Frontal cortex (tissue), 3 donors: ENCODE measurements at regions not wholly inside any gene's neighbourhood (a gene's known extent, or its start where the extent isn't known, plus 50 kb on each side); places are given as distances from the start of the nearest gene placed in this dataset.

Experiments used
- DNase-seq, 2 donors: peaks; one replicate each; pipeline ENCODE4 v3.0.0; 2012; ENCODE audit warnings: low spot score in 2 of 2
- FAIRE-seq: peaks from 2 replicates; lab custom pipeline; 2012; peaks lifted over from hg19 to GRCh38; lab: Jason Lieb, UNC
- donor health status: control.
- donor health status: control.
- donor health status: control.

DNA sequence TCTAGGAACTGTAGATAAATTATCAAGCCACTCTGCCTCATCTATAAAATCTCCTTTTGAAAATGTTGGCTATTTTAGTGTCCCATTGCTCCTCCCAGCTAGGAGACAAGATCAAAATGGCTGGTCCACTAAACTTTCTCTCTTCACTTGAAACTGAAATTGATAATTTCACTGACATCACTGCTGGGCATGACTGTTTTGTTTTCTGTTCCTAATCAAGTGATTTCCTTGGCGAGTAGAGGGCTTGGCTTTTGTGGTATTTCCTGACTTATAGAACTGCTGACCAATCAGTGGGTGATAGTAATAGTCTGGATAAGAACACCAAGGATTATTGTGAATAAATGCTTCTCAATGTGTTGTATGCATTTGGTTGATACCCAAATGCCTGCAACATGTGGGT, 2152.9 kb downstream of the ARAP2 start:
- FAIRE-seq (no peak), DNase-seq (no peak)

DNA sequence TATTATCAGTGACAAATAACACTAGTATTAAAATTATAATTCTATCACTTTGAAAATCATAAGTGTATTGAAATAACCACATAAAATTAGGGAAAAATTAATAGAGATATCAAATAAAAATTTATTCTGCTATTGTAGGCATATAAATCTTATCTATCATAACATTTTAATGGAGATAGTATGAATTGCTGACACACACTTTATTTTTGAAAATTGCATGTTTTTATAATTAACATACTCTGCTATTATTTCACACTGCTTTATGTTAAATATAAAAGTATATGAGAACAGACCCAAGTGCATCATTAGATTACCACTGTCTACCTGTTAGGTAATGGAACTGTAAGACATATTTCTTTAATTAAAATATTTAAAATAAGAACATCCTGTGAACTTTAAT, 2150.2 kb downstream of the ARAP2 start:
- DNase-seq (no peak), FAIRE-seq (no peak)

DNA sequence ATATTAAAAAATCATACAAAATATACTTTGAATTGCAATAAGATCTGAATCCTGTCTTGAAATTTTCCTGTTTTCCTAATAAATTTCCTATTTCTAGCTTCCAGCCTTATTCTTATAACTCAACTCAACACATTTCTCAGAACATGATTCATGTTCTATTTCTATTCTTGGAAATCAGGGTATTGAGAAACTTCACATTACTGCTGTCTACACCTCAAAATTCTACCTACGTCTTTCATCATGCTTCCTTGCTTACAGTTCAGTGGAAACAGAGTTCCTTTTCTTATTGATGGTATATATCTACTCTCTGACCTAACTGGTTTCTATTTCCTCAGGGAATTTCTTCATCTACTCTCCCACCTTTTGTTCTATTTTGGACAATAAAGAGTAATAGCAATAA, 2139.0 kb downstream of the ARAP2 start:
- FAIRE-seq (no peak), DNase-seq (no peak)

DNA sequence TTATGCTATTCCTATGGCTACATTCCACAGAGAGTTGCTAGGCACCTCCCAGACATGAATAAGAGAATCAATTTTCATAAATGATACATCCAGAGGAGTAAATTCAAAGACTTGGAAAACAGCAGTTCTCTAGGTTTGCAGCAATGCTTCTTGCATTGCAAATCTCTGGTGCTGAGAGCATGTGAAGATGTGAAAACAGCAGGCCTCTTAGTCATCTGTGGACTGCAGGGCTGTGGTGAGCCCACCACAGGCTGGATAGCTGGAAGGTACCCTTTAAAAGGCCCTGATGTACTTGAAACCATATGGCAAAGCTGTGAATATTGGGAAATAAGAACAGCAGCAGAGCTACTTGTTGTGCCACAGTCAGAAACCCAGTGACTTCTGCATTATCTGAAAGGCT, 2135.9 kb downstream of the ARAP2 start:
- FAIRE-seq, result no peak
- no peak for DNase-seq

DNA sequence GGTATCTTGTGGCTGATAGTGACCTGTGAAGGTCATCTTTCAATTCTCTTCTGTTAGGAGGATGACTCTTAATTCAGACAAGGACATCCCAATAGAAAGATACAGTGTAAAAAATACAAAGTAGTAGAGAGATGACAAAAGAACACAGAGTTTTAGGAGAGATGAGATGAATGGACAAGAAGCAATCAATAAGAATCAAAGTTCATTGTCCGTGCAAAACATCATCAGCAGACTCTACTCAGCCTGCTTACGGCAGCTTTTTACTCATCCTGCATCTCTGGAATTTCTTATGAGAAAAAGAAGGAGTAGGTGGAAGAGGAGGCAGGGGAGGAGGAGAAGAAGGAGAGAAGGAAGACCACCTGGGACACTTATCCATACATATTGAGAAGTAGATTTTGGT, 2131.7 kb downstream of the ARAP2 start:
- DNase-seq (no peak), FAIRE-seq (no peak)

DNA sequence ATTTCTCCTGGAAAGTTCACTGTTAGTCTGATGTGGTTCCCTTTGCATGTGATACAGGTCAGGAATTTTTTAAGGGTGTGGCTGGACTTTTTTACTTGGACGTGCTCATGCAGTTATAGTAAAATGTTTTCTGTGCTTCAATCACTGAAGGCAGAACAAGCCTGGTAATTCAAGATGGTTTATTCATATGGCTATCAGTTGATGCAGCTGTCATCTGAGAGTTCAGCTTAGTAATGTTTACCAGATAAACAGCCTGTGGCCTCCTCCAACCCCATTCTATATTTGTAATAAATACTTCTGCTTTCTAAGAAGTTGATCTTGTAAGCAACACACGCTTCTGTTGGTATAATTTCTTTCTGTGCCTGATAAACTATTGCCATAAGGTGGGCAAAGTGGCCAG, 2105.9 kb downstream of the ARAP2 start:
- no peak for FAIRE-seq
- DNase-seq, result no peak

DNA sequence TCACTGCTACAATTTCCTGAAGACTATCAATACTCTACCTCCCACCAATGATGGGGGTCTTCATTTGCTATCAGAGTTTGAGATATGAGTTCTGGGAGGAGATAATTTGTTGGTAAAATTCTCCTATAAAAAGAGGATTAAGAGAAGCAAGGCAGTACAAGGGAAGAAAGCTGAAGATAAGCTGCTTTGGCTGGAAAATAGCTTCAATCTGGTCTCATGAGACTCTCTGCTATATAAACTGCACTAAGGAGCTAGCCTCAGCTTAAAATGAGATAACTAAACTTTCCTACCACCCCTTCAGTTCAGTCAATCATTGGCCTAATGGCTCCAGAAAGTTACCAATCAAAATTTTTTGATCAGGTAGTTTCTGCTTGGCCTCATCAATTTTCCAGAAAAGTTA, 2105.0 kb downstream of the ARAP2 start:
- FAIRE-seq, result no peak

DNA sequence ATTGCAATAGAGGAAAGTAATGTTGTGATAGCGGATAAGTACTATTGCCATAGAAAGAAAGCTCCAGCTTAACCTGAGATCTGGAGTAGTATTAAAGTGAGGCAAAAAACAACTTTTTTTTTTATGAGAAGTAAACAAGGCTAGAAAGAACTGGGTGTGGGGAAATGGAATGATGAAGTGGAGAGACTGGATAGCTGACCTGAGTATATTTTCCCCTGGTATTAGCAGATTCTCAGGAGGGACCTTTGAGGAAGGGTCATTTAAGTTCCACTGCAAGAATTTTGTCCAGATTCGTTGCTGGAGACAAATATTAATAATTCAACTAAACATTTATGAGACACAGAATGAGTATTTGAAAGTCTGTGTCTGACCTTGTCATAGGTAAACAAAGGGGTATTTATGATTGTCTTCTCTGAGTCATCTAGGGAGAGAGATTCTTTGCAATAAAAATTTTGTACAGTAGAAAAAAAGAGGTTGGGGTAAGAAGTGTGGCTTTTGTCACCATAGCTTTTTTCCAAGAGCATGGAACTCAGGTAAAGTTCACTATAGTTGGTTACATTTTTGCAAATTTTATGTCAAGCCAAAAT, 2095.9 kb downstream of the ARAP2 start:
- FAIRE-seq (no peak), DNase-seq (no peak)

More for the DNA sequence above, 2105.0 kb downstream of the ARAP2 start:
- no peak for DNase-seq

DNA sequence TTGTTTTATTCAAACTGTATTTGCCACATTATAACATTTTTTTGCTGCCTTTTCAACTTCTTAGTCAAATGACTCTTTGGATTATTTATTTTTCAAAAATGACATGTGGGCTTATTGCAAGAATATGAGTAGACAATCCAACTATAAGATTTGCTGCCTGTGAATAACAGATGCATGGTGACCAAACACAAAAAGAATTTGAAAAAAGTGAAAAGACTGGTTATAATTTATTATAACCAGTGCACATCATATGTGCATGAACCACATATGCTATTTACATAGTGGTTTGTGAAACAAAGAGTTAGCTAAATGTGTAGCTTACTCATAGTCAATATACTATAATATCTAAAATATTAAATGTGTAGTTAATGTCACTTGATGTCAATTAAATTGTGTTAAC, 2086.8 kb downstream of the ARAP2 start:
- no peak for FAIRE-seq
- no peak for DNase-seq

DNA sequence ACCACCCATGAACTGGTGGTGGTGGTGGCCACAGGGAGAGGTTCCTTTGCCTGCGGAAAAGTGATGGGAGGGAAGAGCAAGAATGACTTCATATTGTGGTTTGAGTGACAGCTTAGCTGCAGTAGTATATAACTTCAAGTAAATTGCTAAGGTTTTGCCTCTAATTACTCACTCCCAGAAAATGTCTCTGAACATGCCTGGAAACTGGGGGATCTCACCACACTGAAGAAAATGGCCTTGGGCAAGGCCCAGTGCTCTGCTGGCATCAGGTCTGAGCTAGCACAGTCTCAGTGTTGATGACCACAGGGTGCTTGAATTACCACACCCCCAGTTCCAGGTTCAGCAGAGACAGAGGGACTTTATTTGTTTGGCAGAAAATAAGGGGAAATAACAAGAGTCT, 2085.4 kb downstream of the ARAP2 start:
- FAIRE-seq, result no peak
- no peak for DNase-seq

DNA sequence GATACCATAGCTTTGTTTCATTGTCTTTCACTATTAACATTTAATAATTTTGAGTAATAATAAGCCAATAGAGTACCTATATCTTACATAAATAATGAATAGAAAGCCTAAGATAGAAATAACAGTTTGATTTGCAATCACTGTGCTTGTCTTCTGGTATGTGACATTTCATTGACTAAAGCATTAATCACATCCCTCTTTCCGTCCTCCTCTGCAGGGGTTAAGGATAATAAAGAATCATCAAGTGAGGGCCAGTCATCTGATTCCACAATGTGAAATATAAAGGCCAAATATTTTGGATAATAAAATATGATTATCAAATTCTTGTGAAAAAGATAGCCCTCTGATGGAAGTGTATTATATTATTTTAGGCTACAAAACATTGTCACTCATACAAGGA, 2073.4 kb downstream of the ARAP2 start:
- FAIRE-seq, result no peak
- DNase-seq, result no peak

DNA sequence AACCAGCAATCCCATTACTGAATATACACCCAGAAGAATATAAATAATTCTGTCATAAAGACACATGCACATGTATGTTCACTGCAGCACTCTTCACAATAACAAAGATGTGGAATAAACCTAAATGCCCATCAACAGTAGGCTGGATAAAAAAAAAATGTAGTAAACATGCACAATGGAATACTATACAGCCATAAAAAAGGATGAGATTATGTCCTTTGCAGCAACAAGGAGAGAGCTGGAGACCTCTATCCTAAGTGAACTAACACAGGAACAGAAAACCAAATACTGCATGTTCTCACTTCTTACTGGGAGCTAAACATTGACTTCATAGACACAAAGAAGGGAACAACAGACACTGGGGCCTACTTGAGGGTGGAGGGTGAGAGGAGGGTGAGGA, 2067.7 kb downstream of the ARAP2 start:
- DNase-seq, result no peak
- FAIRE-seq, result no peak

DNA sequence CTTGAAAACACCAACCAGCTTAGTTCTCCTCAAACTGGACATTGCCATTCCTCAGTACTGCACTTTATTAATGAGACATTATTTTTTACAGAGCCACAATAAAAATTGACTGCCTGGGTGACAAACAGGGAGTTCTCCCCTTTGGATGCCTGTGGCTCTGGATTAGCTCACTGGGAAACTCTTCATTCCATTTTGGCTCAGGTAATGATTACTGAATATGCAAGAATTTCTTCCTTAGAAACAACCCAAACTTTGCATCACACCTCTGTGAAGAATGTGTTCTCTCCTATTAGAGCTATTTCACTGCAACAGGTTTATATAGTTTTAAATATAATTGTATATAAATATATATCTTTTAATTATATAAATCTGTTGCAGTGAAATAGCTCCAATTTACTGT, 2065.8 kb downstream of the ARAP2 start:
- FAIRE-seq (no peak), DNase-seq (no peak)

DNA sequence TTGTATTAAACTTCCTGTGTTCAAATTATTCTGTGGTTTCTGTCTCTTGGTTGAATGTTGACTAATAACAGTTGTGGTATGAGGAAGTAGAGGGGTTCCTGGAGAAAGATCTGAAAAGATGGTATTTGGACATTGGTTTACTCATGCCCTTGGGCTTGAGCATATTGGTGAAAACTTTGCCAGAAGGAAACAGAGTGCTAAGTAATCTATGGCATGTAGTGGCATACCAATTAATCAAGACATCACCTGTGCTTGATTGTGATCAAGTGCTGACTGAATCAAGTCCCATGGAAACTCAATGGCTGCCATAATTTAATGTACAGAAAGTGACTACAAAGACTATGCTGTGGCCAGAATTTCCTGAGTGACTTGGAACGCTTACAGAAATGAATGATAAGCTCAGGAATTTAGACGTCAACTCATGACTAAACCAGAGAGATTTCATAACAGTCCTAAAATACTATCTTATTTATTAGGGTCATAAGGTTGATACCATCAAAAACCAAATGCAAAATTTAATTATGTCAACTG, 2062.9 kb downstream of the ARAP2 start:
- FAIRE-seq, result no peak
- no peak for DNase-seq

DNA sequence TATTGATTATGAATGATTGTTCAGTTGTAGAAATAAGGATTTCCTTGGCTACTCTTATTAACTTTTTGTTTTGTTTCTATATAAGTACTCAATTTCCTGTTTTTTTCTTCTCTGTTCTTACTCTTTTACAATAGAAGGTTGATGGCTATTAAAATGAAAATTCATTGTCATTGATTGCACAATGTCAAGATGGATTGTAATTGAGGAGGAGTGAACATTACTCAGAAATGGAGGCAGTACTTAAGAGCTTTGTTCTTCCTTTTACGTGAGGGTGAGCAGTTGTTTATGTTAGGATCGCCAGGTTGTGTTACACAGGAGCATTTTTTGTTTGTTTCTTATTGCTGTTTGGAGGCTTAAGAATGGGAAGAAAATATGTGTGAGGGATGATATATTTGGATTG, 2062.4 kb downstream of the ARAP2 start:
- no peak for FAIRE-seq

DNA sequence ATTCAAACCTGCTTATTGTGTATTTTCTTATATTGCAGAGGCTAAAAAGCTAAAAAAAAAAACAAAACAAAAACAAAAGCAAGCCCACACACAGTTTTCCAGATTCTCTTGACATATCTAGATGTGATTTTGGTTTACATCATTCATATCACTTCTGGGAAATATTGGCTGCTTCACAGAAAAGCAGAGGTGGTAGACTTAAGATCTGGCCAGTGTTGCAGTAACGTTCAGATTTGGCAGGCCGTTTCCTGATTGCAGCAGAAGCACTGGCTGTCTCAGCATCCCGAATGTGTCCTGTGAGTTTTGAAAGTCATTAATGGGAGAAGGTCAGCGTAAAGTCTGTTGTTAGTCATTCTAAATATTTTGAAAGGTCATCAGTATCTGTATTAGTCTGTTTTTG, 2062.0 kb downstream of the ARAP2 start:
- DNase-seq (no peak), FAIRE-seq (no peak)

More for the DNA sequence above, 2062.4 kb downstream of the ARAP2 start:
- DNase-seq, result no peak

DNA sequence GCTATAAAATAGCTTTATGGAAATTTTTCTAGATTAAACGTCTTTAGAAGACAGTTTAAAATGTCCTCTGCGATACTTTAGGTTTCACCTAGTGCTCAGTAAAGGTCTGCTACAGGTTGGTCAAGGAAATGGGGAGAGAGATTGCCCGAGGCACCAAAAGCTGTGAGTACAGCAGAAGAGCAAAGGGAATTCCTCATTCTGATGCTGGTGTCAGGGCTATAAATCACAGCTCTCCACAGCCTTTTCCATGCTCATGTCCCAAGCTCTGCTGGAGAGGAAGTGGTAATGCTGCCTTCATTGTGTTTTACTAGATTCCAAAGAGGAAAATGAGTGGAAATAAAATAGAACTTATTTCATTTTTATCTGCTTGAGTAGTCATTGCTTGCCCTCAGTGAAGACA, 2060.4 kb downstream of the ARAP2 start:
- no peak for FAIRE-seq
- no peak for DNase-seq

DNA sequence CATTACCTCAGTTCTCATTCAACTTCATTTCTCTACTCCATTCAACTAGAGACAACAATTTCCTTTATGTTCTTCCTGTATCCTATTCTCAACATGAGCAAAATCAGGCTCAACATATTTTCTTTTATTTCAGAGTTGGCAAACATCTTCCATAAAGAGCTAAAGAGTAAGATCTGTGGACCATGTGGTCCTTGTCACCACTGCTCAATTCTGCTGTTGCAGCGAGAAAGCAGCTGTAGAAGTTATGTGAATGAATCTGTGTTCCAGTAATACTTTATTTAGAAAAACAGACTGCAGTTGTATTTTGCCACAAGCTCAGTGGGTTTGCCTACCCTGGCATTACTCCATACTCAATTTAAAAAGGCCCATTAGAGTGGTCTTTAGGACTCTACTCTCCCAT, 2057.3 kb downstream of the ARAP2 start:
- DNase-seq, result no peak
- FAIRE-seq, result no peak

DNA sequence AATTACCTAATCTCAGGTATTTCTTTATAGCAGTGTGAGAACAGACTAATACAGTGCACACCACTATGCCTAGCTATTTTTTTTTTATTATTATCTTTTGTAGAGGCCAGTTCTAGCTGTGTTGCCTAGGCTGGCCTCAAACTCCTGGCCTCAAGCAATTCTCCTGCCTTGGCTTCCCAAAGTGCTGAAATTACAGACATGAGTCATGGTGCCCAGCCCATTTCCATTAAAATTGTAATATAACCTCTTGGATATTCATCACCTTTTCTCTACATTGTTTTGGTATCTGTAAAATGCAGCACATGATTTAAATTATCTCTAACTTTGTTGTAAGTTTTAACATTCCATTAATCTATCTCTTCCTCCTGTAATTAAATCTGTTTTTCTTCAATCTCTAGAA, 2052.9 kb downstream of the ARAP2 start:
- FAIRE-seq (no peak), DNase-seq (no peak)

DNA sequence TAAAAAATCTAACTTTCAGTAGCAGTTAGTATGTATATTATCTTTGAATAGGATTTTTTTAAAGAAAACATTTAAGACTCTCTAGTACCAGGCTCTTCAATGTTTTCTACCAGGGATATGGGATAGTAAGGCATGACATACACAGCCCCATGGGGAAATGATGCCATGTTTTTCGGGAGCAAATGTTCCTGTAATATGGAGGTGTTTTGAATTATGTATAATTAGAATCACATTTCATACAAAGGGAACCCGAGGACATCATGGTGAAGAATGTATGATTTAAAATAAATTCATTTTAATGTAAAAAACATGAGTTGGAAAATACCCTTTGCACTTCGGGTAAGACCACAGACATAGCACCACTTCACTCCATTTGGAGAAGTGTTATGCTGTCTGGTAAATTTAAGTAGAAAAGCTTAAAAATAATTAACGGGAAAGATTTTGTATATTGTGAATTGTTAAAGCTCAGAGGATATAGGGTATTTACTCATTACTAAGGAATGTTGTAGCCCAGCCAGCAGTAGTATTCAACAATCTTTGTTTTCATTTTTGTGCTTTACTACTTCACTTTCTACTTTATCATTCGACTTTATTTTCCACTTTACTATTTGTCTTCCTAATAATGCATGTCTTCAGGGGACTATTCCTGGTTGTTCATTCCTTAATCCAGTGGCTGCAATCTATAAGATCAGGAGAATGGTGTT, 2050.7 kb downstream of the ARAP2 start:
- FAIRE-seq (no peak), DNase-seq (no peak)

DNA sequence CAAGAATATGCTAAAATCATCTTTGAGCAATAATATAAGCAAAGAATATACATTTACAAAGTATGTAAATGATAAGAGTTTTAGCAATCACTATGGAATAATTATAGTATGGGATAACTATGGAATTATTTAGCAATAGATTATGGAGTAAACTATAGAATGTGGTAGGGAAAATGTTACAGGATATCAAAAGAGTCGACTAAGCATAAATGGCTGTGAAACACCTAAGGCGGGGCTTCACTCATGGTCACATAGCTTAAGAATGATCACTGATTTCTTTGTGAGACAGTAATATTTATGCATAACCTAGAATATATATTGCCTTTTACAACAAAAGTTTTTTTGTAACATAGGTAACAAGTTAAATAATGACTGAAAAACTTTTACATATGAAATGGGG, 2049.7 kb downstream of the ARAP2 start:
- FAIRE-seq, result no peak
- DNase-seq, result no peak

DNA sequence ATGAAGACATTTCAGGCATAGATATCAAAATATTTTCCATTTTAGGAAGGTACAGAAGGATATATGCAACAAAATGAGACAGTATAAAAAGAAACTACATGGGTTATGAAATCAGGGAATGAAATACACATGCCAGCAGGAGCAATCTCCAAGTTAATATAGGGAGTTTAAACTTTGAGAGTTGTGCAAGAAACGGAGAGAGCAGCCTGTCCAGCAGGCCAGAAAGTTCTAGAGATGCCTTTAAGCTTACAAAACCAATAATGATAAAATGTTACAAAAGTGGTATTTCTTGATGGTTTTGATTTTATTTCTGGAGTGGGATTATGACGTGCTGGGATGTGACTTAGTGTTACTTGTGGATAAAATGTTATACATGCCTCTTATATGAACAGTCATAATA, 2047.9 kb downstream of the ARAP2 start:
- FAIRE-seq (no peak), DNase-seq (no peak)
